GM12878 (cell line): ENCODE measurements at regions not wholly inside any gene's neighbourhood (a gene's known extent, or its start where the extent isn't known, plus 50 kb on each side); places are given as distances from the start of the nearest gene placed in this dataset.

Experiments used
- CEBPB ChIP-seq, 2 experiments: fragments of 150-350 bp in 1 of 2; IDR thresholded peaks; 2 replicates each; pipeline ENCODE4 v1.6.1; 2012 to 2014; ENCODE audit warnings: low read depth in 2 of 2, low read length in 2 of 2, borderline replicate concordance in 1 of 2, inconsistent platforms in 1 of 2
- CTCF ChIP-seq, 3 experiments: IDR thresholded peaks in 2 of 3; conservative IDR thresholded peaks in 1 of 3; 2 replicates each; pipeline ENCODE4 v1.5.1; 2011; ENCODE audit warnings: low read depth in 3 of 3, low read length in 3 of 3, mild to moderate bottlenecking in 3 of 3, control low read depth in 2 of 3, moderate library complexity in 2 of 3, inconsistent platforms in 1 of 3, mixed read lengths in 1 of 3; ENCODE audit not compliant: control insufficient read depth in 2 of 3, insufficient read depth in 1 of 3; ENCODE audit errors: extremely low read depth in 1 of 3
- EP300 ChIP-seq, 2 experiments: fragments of 150-350 bp in 1 of 2; IDR thresholded peaks; 2 replicates each; pipeline ENCODE4 v1.6.1; 2011 to 2012; ENCODE audit warnings: low read depth in 2 of 2, low read length in 2 of 2, borderline replicate concordance in 1 of 2, improper control_type of control experiment in 1 of 2, inconsistent platforms in 1 of 2; ENCODE audit not compliant: control insufficient read depth in 1 of 2
- EZH2 ChIP-seq: IDR thresholded peaks from 2 replicates; pipeline ENCODE4 v1.6.1; 2012; ENCODE audit warnings: low read depth, mild to moderate bottlenecking, control low read depth, inconsistent platforms, low read length, borderline replicate concordance; ENCODE audit not compliant: control insufficient read depth
- KLF5 ChIP-seq: fragments of 450-650 bp; IDR thresholded peaks from 2 replicates; pipeline ENCODE4 v1.6.1; 2014; ENCODE audit warnings: mild to moderate bottlenecking; ENCODE audit not compliant: partially characterized antibody
- POLR2A ChIP-seq: IDR thresholded peaks from 2 replicates; pipeline ENCODE4 v1.6.1; 2011; ENCODE audit warnings: low read depth, mild to moderate bottlenecking, low read length
- POLR2AphosphoS5 ChIP-seq: IDR thresholded peaks from 2 replicates; pipeline ENCODE4 v1.6.1; 2011; ENCODE audit warnings: mild to moderate bottlenecking, low read length, inconsistent platforms
- YBX1 ChIP-seq: fragments of 450-650 bp; IDR thresholded peaks from 2 replicates; pipeline ENCODE4 v1.6.1; 2016; ENCODE audit warnings: antibody characterized with exemption

- no peak for TF ChIP-seq EP300 (IDR thresholded peaks at IDR 0.05; ENCODE audit: borderline replicate concordance in 1 of 2, control insufficient read depth in 1 of 2, low read depth in 2 of 2, low read length in 2 of 2)
- TF ChIP-seq EZH2, result no peak
- TF ChIP-seq POLR2AphosphoS5, result no peak
- no peak for TF ChIP-seq POLR2A
- no peak for TF ChIP-seq YBX1
- TF ChIP-seq CTCF (IDR thresholded peaks at IDR 0.05 in 2 of 3, conservative IDR thresholded peaks at IDR 0.05 in 1 of 3; ENCODE audit: control insufficient read depth in 2 of 3, extremely low read depth in 1 of 3, insufficient read depth in 1 of 3, low read depth in 3 of 3, low read length in 3 of 3), result no peak
- TF ChIP-seq KLF5, result no peak
- no peak for TF ChIP-seq CEBPB (IDR thresholded peaks at IDR 0.05; ENCODE audit: borderline replicate concordance in 1 of 2, low read depth in 2 of 2, low read length in 2 of 2)
Measured at GRCh38 chr2:8139668-8140200, 542.1 kb upstream of the ID2 start.
